GM21381 (cell line): ENCODE measurements at regions not wholly inside any gene's neighbourhood (a gene's known extent, or its start where the extent isn't known, plus 50 kb on each side); places are given as distances from the start of the nearest gene placed in this dataset.
"Not testable (repeated sequence)": the region's sequence is repeated elsewhere in the genome, so short reads cannot be mapped to it uniquely, and the experiment has no call there.

Experiments used
- ATAC-seq: cut with Tn5 transposase; IDR thresholded peaks from one replicate; pipeline ENCODE4 v1.9.1; 2021; ENCODE audit warnings: mild to moderate bottlenecking, moderate library complexity; ENCODE audit not compliant: unreplicated experiment

- no peak for ATAC-seq
Measured at GRCh38 chr6:117761610-117762009, 86.3 kb downstream of the NUS1 start.

GRCh38 chr6:117771403-117771802, 96.1 kb downstream of the NUS1 start:
- ATAC-seq, result peak; percentile 97

GRCh38 chr6:117776441-117776840, 101.2 kb downstream of the NUS1 start:
- ATAC-seq, result peak; percentile 36

GRCh38 chr6:117781550-117781949, 106.3 kb downstream of the NUS1 start:
- ATAC-seq, result no peak

- no peak for ATAC-seq
Measured at GRCh38 chr6:117783279-117783678, 108.0 kb downstream of the NUS1 start.

- ATAC-seq, result no peak
Measured at GRCh38 chr6:117791012-117791411, 115.7 kb downstream of the NUS1 start.

- ATAC-seq, result no peak
Measured at GRCh38 chr6:117795234-117795633, 111.8 kb upstream of the SLC35F1 start.

- ATAC-seq, result not testable (repeated sequence)
Measured at GRCh38 chr6:117798819-117799218, 108.2 kb upstream of the SLC35F1 start.

GRCh38 chr6:117810269-117810668, 96.8 kb upstream of the SLC35F1 start:
- no peak for ATAC-seq

GRCh38 chr6:117817499-117817898, 89.6 kb upstream of the SLC35F1 start:
- ATAC-seq, result no peak

- no peak for ATAC-seq
Measured at GRCh38 chr6:117817992-117818391, 89.1 kb upstream of the SLC35F1 start.

GRCh38 chr6:117818449-117818848, 88.6 kb upstream of the SLC35F1 start:
- no peak for ATAC-seq

- no peak for ATAC-seq
Measured at GRCh38 chr6:117829594-117830319, 77.3 kb upstream of the SLC35F1 start.

- ATAC-seq, result no peak
Measured at GRCh38 chr6:117837261-117837660, 69.8 kb upstream of the SLC35F1 start.

- no peak for ATAC-seq
Measured at GRCh38 chr6:117840541-117840983, 66.5 kb upstream of the SLC35F1 start.

- no peak for ATAC-seq
Measured at GRCh38 chr6:117847912-117848311, 59.2 kb upstream of the SLC35F1 start.

GRCh38 chr6:117849087-117849486, 58.0 kb upstream of the SLC35F1 start:
- ATAC-seq, result no peak
